ENCODE measurements at regions not wholly inside any gene's neighbourhood (a gene's known extent, or its start where the extent isn't known, plus 50 kb on each side); places are given as distances from the start of the nearest gene placed in this dataset.
"Not testable (repeated sequence)": the region's sequence is repeated elsewhere in the genome, so short reads cannot be mapped to it uniquely, and the experiment has no call there.

- not testable (repeated sequence) for H3K4me1 Mint-ChIP-seq (ENCODE audit: low read depth); H3K9me3 Mint-ChIP-seq; H3K36me3 Mint-ChIP-seq (ENCODE audit: insufficient read depth in 2 of 2); H3K27ac Mint-ChIP-seq; H3K27me3 Mint-ChIP-seq (ENCODE audit: low read depth); H3K4me3 Mint-ChIP-seq; DNase-seq; ATAC-seq (replicated peaks in 1 of 2)
These were observed 90.5 kb upstream of the TACR3 start for GRCh38 chr4:103810308-103810707.

GRCh38 chr4:103802766-103803165 is 83.0 kb upstream of the TACR3 start:
- no peak overlapping the region for H3K4me3 Mint-ChIP-seq
- DNase-seq, result no peak
- H3K9me3 Mint-ChIP-seq, result peaks cover 0 to 1% of the 10 kb centered on the region in 2 donors
- no peaks in the 10 kb centered on the region for H3K4me1 Mint-ChIP-seq (ENCODE audit: low read depth)
- no peaks in the 10 kb centered on the region for H3K36me3 Mint-ChIP-seq (ENCODE audit: insufficient read depth in 2 of 2)
- H3K27ac Mint-ChIP-seq, result no peak overlapping the region
- H3K27me3 Mint-ChIP-seq (ENCODE audit: low read depth), result no peaks in the 10 kb centered on the region
- ATAC-seq (replicated peaks in 1 of 2), result no peak

- Mint-ChIP-seq H3K4me1 (ENCODE audit: low read depth) (no peaks in the 10 kb centered on the region), H3K27me3 (ENCODE audit: low read depth) (no peaks in the 10 kb centered on the region), H3K27ac (no peak overlapping the region), H3K36me3 (ENCODE audit: insufficient read depth in 2 of 2) (peaks cover 2% of the 10 kb centered on the region in 2 donors), H3K4me3 (no peak overlapping the region), H3K9me3 (peaks cover 0 to 4% of the 10 kb centered on the region in 2 donors)
- ATAC-seq (replicated peaks in 1 of 2), result no peak
- DNase-seq, result no peak
These were observed 67.3 kb upstream of the TACR3 start for GRCh38 chr4:103787057-103787456.

GRCh38 chr4:103786593-103786992 is 66.8 kb upstream of the TACR3 start:
- no peak for ATAC-seq (replicated peaks in 1 of 2)
- H3K9me3 Mint-ChIP-seq, result peaks cover 0 to 4% of the 10 kb centered on the region in 2 donors
- H3K4me1 Mint-ChIP-seq (ENCODE audit: low read depth), result no peaks in the 10 kb centered on the region
- H3K4me3 Mint-ChIP-seq, result no peak overlapping the region
- H3K27me3 Mint-ChIP-seq (ENCODE audit: low read depth), result no peaks in the 10 kb centered on the region
- peaks cover 2% of the 10 kb centered on the region in 2 donors for H3K36me3 Mint-ChIP-seq (ENCODE audit: insufficient read depth in 2 of 2)
- H3K27ac Mint-ChIP-seq, result no peak overlapping the region
- DNase-seq, result no peak

DNA sequence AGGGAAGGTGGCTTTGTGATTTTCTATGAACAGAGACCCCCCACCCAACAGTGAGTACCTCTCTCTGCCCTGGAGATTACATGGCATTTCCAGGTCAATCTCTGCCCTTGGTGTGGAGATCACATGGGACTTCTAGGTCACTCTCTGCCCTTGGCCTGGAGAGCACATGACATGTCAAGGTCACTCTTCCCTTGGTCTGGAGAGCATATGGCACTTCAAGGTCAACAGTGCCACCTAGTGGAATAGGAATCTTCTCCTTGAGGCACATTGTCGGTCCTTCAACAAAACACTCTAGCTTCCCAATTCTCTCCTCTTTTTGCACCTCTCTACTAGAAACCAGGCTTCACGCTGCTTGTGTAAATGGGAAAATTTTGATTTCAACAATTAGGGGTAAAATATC is 66.2 kb upstream of the TACR3 start:
- Mint-ChIP-seq H3K36me3 (ENCODE audit: insufficient read depth in 2 of 2) (peaks cover 2% of the 10 kb centered on the region in 2 donors), H3K27me3 (ENCODE audit: low read depth) (no peaks in the 10 kb centered on the region), H3K4me3 (no peak overlapping the region), H3K27ac (no peak overlapping the region), H3K4me1 (ENCODE audit: low read depth) (no peaks in the 10 kb centered on the region), H3K9me3 (peaks cover 0 to 4% of the 10 kb centered on the region in 2 donors)
- DNase-seq (peak in 1 of 2 donors; percentile 7), ATAC-seq (replicated peaks in 1 of 2) (no peak)

- Mint-ChIP-seq H3K4me3 (no peak overlapping the region), H3K27me3 (ENCODE audit: low read depth) (no peaks in the 10 kb centered on the region), H3K36me3 (ENCODE audit: insufficient read depth in 2 of 2) (no peaks in the 10 kb centered on the region), H3K4me1 (ENCODE audit: low read depth) (no peaks in the 10 kb centered on the region), H3K9me3 (peaks cover 2% of the 10 kb centered on the region in 2 donors), H3K27ac (no peak overlapping the region)
- no peak for ATAC-seq (replicated peaks in 1 of 2)
- no peak for DNase-seq
These were observed 58.4 kb upstream of the TACR3 start for GRCh38 chr4:103778221-103778620.

DNA sequence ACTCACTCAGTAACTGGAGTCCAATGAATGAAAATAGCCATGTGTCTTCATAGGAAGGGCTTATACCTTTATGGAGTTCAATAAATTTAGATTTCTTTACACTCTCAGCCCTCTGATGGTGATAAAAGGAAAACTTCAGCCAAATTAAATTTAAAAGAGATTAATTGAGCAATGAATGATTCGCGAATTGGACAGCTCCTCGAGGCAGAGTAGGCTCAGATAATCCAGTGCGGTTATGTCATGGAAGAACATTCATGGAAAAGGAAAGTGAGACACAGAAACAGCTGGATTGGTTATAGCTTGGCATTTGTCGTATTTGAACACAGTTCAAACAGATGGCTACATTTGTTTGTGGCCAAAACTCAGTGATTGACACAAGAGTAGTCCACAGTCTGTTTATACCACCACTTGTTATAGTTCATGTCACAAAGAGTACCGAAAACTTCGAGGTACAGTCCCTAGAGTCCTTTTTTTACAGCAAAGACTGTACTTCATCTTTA is 54.6 kb upstream of the TACR3 start:
- H3K9me3 Mint-ChIP-seq, result peaks cover 2 to 4% of the 10 kb centered on the region in 2 donors
- DNase-seq (no peak), ATAC-seq (replicated peaks in 1 of 2) (no peak)
- H3K4me3 Mint-ChIP-seq, result no peak overlapping the region
- H3K27me3 Mint-ChIP-seq (ENCODE audit: low read depth), result no peaks in the 10 kb centered on the region
- H3K36me3 Mint-ChIP-seq (ENCODE audit: insufficient read depth in 2 of 2), result no peaks in the 10 kb centered on the region
- no peaks in the 10 kb centered on the region for H3K4me1 Mint-ChIP-seq (ENCODE audit: low read depth)
- no peak overlapping the region for H3K27ac Mint-ChIP-seq

DNA sequence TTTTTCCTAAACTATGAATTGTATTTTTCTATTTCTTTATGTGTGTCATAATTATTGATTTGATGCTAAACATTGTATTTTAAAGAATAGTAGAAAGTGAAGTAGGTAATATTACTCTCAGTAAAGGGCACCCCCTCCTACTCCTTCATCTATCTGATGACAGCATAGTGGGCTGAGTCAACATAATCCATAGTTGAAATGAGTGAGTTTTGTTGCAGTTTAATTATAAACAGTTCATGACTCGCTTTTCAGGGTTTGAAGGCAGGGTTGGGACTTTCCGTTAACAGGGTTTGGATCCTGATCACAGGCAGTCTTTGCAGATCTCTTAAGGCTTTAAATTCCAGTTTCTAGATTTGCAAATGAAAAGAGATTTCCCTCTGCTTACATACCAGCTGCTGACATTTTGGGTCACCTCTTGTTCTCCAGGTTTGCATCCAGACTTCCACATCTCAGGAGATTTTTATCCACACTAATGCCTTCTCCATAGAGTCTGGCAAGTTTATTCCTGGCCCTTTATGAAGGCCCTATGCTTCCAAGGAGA is 54.0 kb upstream of the TACR3 start:
- Mint-ChIP-seq H3K27ac (no peak overlapping the region), H3K27me3 (ENCODE audit: low read depth) (no peaks in the 10 kb centered on the region), H3K36me3 (ENCODE audit: insufficient read depth in 2 of 2) (no peaks in the 10 kb centered on the region), H3K4me1 (ENCODE audit: low read depth) (no peaks in the 10 kb centered on the region), H3K9me3 (peaks cover 2% of the 10 kb centered on the region in 2 donors), H3K4me3 (no peak overlapping the region)
- DNase-seq (no peak), ATAC-seq (replicated peaks in 1 of 2) (no peak)

Data from activated T-cell treated with anti-CD3 and anti-CD28 coated beads, Interleukin-2, amount 50 U/mL, for 72 hours (primary cell).